ENCODE measurements at regions not wholly inside any gene's neighbourhood (a gene's known extent, or its start where the extent isn't known, plus 50 kb on each side); places are given as distances from the start of the nearest gene placed in this dataset.
"Not testable (repeated sequence)": the region's sequence is repeated elsewhere in the genome, so short reads cannot be mapped to it uniquely, and the experiment has no call there.

DNA sequence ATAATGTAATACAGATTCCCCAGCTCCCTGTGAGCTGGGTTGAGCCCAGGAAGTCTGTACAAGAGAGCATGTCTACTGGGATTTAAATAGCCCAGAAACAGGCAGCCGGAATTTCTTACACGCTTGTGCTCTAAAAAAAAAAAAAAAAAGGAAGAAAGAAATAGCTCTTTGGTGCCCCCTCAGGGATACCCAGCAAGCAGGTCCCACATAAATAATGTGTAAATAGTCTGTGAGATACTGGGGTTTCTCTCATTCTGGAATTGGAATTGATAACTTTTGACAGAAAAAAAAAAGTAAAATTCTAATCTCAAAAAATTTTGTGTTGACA is 81.4 kb upstream of the SEC22B start:
- TF ChIP-seq, protein P1, sequence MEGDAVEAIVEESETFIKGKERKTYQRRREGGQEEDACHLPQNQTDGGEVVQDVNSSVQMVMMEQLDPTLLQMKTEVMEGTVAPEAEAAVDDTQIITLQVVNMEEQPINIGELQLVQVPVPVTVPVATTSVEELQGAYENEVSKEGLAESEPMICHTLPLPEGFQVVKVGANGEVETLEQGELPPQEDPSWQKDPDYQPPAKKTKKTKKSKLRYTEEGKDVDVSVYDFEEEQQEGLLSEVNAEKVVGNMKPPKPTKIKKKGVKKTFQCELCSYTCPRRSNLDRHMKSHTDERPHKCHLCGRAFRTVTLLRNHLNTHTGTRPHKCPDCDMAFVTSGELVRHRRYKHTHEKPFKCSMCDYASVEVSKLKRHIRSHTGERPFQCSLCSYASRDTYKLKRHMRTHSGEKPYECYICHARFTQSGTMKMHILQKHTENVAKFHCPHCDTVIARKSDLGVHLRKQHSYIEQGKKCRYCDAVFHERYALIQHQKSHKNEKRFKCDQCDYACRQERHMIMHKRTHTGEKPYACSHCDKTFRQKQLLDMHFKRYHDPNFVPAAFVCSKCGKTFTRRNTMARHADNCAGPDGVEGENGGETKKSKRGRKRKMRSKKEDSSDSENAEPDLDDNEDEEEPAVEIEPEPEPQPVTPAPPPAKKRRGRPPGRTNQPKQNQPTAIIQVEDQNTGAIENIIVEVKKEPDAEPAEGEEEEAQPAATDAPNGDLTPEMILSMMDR (conservative IDR thresholded peaks at IDR 0.05; ENCODE audit: low read length), result not testable (repeated sequence)
- TF ChIP-seq EZH2phosphoT487 (IDR thresholded peaks at IDR 0.05; ENCODE audit: borderline replicate concordance, low read depth, low read length), result not testable (repeated sequence)

Data from OCI-LY7 (cell line).